AG08396 (cell line): ENCODE measurements at regions not wholly inside any gene's neighbourhood (a gene's known extent, or its start where the extent isn't known, plus 50 kb on each side); places are given as distances from the start of the nearest gene placed in this dataset.
A peak's percentile ranks its signal among the peaks of the same experiment; 100 is the strongest.

Experiments
- DNase-seq: peaks from one replicate; pipeline ENCODE4 v3.0.0; 2012; ENCODE audit warnings: low spot score, mixed read lengths

- no peak for DNase-seq
These were observed 50.2 kb upstream of the MME start for GRCh38 chr3:155029941-155030340.

GRCh38 chr3:155026999-155027591 is 53.0 kb upstream of the MME start:
- no peak for DNase-seq

GRCh38 chr3:155024006-155024638 is 56.0 kb upstream of the MME start:
- DNase-seq, result no peak

GRCh38 chr3:155022896-155023295 is 57.2 kb upstream of the MME start:
- no peak for DNase-seq

- peak; percentile 26 for DNase-seq
These were observed 60.5 kb upstream of the MME start for GRCh38 chr3:155019575-155019974.

- DNase-seq, result no peak
These were observed 61.3 kb upstream of the MME start for GRCh38 chr3:155018621-155019330.

GRCh38 chr3:155015776-155016436 is 64.2 kb upstream of the MME start:
- no peak for DNase-seq

- DNase-seq, result no peak
These were observed 65.2 kb upstream of the MME start for GRCh38 chr3:155014953-155015352.

GRCh38 chr3:155013427-155013826 is 66.7 kb upstream of the MME start:
- no peak for DNase-seq

GRCh38 chr3:155012584-155012983 is 67.5 kb upstream of the MME start:
- DNase-seq, result no peak

- DNase-seq, result no peak
These were observed 69.7 kb upstream of the MME start for GRCh38 chr3:155010416-155010815.

GRCh38 chr3:155009217-155009616 is 70.9 kb upstream of the MME start:
- no peak for DNase-seq

GRCh38 chr3:155007729-155008128 is 72.4 kb upstream of the MME start:
- DNase-seq, result no peak

GRCh38 chr3:155001289-155002010 is 78.7 kb upstream of the MME start:
- no peak for DNase-seq

- no peak for DNase-seq
These were observed 87.5 kb upstream of the MME start for GRCh38 chr3:154992655-154993054.

- no peak for DNase-seq
These were observed 89.6 kb upstream of the MME start for GRCh38 chr3:154990543-154990942.

- no peak for DNase-seq
These were observed 92.3 kb upstream of the MME start for GRCh38 chr3:154987846-154988245.

- DNase-seq, result no peak
These were observed 98.5 kb upstream of the MME start for GRCh38 chr3:154981664-154982063.

- DNase-seq, result no peak
These were observed 98.9 kb upstream of the MME start for GRCh38 chr3:154981201-154981600.

- DNase-seq, result no peak
These were observed 100.8 kb upstream of the MME start for GRCh38 chr3:154979331-154979730.

GRCh38 chr3:154977666-154978065 is 102.5 kb upstream of the MME start:
- no peak for DNase-seq
